Hepatocyte (in vitro differentiated cells): ENCODE measurements at regions not wholly inside any gene's neighbourhood (a gene's known extent, or its start where the extent isn't known, plus 50 kb on each side); places are given as distances from the start of the nearest gene placed in this dataset.

Experiments
- DNase-seq: peaks from one replicate; pipeline ENCODE4 v3.0.0-alpha.2; 2016; ENCODE audit warnings: low spot score
- H2AFZ ChIP-seq: fragments of 200-600 bp; sonication (generic); 2 replicates; pipeline ENCODE4 v1.6.0; 2016; ENCODE audit warnings: antibody characterized with exemption, mild to moderate bottlenecking
- H3K27ac ChIP-seq: fragments of 200-600 bp; sonication (generic); 2 replicates; pipeline ENCODE4 v1.5.1; 2016; ENCODE audit warnings: mild to moderate bottlenecking
- H3K27me3 ChIP-seq: fragments of 200-600 bp; sonication (generic); 2 replicates; pipeline ENCODE4 v1.6.1; 2016
- H3K36me3 ChIP-seq: fragments of 200-600 bp; sonication (generic); replicated peaks from 2 replicates; pipeline ENCODE4 v1.5.1; 2016; ENCODE audit warnings: low read depth; ENCODE audit not compliant: insufficient read depth
- H3K4me1 ChIP-seq: fragments of 200-600 bp; sonication (generic); 2 replicates; pipeline ENCODE4 v1.5.1; 2016; ENCODE audit warnings: mild to moderate bottlenecking, moderate library complexity; ENCODE audit not compliant: insufficient read depth
- H3K4me2 ChIP-seq: fragments of 200-600 bp; sonication (generic); 2 replicates; pipeline ENCODE4 v1.6.0; 2016
- H3K4me3 ChIP-seq: fragments of 200-600 bp; sonication (generic); 2 replicates; pipeline ENCODE4 v1.5.1; 2016; ENCODE audit warnings: mild to moderate bottlenecking
- H3K79me2 ChIP-seq: fragments of 200-600 bp; sonication (generic); 2 replicates; pipeline ENCODE4 v1.6.0; 2017; ENCODE audit warnings: mild to moderate bottlenecking
- H3K9me2 ChIP-seq: fragments of 200-600 bp; sonication (generic); replicated peaks from 2 replicates; pipeline ENCODE4 v1.6.0; 2017; ENCODE audit warnings: mild to moderate bottlenecking; ENCODE audit not compliant: insufficient read depth
- H3K9me3 ChIP-seq: fragments of 200-600 bp; sonication (generic); 2 replicates; pipeline ENCODE4 v1.5.1; 2016; ENCODE audit warnings: low read depth, mild to moderate bottlenecking
- H4K20me1 ChIP-seq: fragments of 200-600 bp; sonication (generic); 2 replicates; pipeline ENCODE4 v1.6.0; 2016; ENCODE audit warnings: mild to moderate bottlenecking; ENCODE audit not compliant: insufficient read depth, poor library complexity, severe bottlenecking
- CTCF ChIP-seq: fragments of 200-600 bp; sonication (generic); IDR thresholded peaks from 2 replicates; pipeline ENCODE4 v1.5.1; 2016; ENCODE audit warnings: antibody characterized with exemption, mild to moderate bottlenecking; ENCODE audit not compliant: poor library complexity
- EZH2 ChIP-seq: fragments of 200-600 bp; sonication (generic); IDR thresholded peaks from 2 replicates; pipeline ENCODE4 v1.6.1; 2016; ENCODE audit warnings: antibody characterized with exemption, mild to moderate bottlenecking, borderline replicate concordance
- EZH2phosphoT487 ChIP-seq: fragments of 200-600 bp; sonication (generic); IDR thresholded peaks from one replicate; pipeline ENCODE4 v1.6.1; 2018; ENCODE audit warnings: antibody characterized with exemption, mild to moderate bottlenecking, low read depth, moderate library complexity; ENCODE audit not compliant: unreplicated experiment, severe bottlenecking
- WGBS: methylation state at CpG from one replicate; pipeline ENCODE4 v1.1.6; 2016; ENCODE audit warnings: low lambda C conversion rate; ENCODE audit errors: missing lambda C conversion rate; 5-methylcytosine and 5-hydroxymethylcytosine counted together

DNA sequence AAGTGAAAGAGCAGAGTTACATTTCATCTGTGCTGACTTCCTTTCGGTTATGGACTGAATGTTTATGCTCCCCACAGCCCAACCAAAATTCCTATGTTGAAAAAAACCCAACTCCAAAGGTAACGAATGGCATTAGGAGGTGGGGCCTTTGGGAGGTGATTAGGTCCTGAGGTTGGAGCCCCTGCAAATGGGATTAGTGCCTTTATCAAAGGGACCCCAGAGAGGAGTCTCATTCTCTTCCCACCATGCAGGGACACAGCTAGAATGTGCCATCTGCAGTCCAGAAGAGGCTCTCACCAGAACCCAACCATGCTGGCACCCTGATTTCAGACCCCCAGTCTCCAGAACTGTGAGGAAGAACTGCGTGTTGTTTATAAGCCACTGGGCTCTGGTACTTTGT is 199.3 kb downstream of the TOMM20 start:
- no peaks in the 10 kb centered on the region for H3K79me2 ChIP-seq
- H3K36me3 ChIP-seq: no peaks in the 10 kb centered on the region
- no peaks in the 10 kb centered on the region for H3K9me3 ChIP-seq
- DNase-seq: no peak
- H3K27ac ChIP-seq: no peak overlapping the region
- no peak overlapping the region for H3K4me2 ChIP-seq
- H4K20me1 ChIP-seq: no peaks in the 10 kb centered on the region
- H3K27me3 ChIP-seq: no peaks in the 10 kb centered on the region
- peaks cover 14% of the 10 kb centered on the region for H3K4me1 ChIP-seq
- no peak overlapping the region for H2AFZ ChIP-seq
- H3K4me3 ChIP-seq: no peak overlapping the region
- TF ChIP-seq EZH2: no peak
- TF ChIP-seq EZH2phosphoT487: no peak
- TF ChIP-seq CTCF: no peak
- WGBS: 88% methylated on average over 3 of the region's 3 CpGs
- no peaks in the 10 kb centered on the region for H3K9me2 ChIP-seq

DNA sequence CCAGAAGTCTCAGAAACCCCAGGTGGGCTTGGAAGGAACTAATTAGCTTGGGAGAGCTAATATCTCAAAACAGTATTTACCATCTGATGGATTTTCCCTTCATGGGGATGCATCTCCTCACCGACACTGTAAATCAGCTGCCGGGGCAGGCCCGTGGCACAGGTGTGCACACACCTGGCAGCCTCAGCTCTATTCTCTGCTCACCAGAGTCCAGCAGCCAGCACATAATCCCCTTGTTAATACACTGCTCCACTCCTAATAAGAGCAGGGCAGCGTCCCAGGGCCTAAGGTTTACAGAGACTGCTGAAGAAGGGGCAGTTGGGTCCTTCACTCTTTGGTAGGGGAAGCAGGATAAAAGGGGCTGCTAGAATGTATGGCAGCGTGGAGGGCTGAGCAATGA is 200.0 kb downstream of the TOMM20 start:
- no peak overlapping the region for H3K4me3 ChIP-seq
- no peaks in the 10 kb centered on the region for H3K9me3 ChIP-seq
- H2AFZ ChIP-seq: no peak overlapping the region
- H3K9me2 ChIP-seq: no peaks in the 10 kb centered on the region
- H3K36me3 ChIP-seq: no peaks in the 10 kb centered on the region
- no peak for DNase-seq
- no peaks in the 10 kb centered on the region for H3K79me2 ChIP-seq
- H3K4me1 ChIP-seq: peaks cover 14% of the 10 kb centered on the region
- H4K20me1 ChIP-seq: no peaks in the 10 kb centered on the region
- H3K27me3 ChIP-seq: no peaks in the 10 kb centered on the region
- H3K4me2 ChIP-seq: no peak overlapping the region
- no peak overlapping the region for H3K27ac ChIP-seq
- no peak for TF ChIP-seq CTCF
- TF ChIP-seq EZH2: no peak
- TF ChIP-seq EZH2phosphoT487: no peak
- WGBS: 79% methylated on average over 5 of the region's 5 CpGs

DNA sequence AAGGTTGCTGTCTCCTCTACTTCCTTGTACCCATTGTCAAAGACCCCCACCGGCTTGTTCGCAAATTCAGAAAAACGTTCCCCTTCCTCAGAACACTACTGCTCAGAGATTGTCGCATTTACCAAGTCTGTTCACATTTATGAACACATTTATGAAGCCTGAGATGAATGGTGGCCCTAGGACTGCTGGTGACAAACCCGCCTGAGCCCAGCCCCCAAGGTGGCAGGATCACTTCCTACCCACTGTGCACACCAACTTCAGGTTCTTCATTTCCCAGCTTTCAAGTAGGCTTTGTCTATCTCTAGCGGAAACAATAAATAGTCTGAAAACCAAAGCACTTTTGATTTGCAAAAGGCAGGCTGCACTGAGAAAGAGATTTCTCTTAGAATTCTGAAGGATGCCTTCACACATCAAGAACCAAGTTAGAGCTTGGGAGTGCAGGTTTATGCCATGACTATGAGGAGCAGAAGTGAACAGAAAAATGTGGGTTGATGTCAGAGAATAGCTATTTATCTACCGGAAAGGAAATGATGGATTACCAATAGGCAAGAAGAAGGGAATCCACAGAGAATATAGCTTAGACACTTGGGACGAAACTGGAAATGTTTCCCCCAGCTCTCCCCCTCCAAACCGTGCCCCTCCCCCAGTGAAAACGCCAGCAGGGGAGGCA is 200.5 kb downstream of the TOMM20 start:
- H3K27me3 ChIP-seq: no peaks in the 10 kb centered on the region
- H3K4me3 ChIP-seq: no peak overlapping the region
- no peaks in the 10 kb centered on the region for H3K79me2 ChIP-seq
- H3K4me1 ChIP-seq: peaks cover 14% of the 10 kb centered on the region
- no peak for DNase-seq
- no peaks in the 10 kb centered on the region for H3K9me2 ChIP-seq
- TF ChIP-seq CTCF (no peak), EZH2phosphoT487 (no peak), EZH2 (no peak)
- no peaks in the 10 kb centered on the region for H4K20me1 ChIP-seq
- H3K9me3 ChIP-seq: no peaks in the 10 kb centered on the region
- no peak overlapping the region for H3K4me2 ChIP-seq
- no peak overlapping the region for H2AFZ ChIP-seq
- no peak overlapping the region for H3K27ac ChIP-seq
- 78% methylated on average over 10 of the region's 10 CpGs for WGBS
- no peaks in the 10 kb centered on the region for H3K36me3 ChIP-seq
